Neural cell (in vitro differentiated cells): ENCODE measurements at regions not wholly inside any gene's neighbourhood (a gene's known extent, or its start where the extent isn't known, plus 50 kb on each side); places are given as distances from the start of the nearest gene placed in this dataset.

Experiments used
- H2AFZ ChIP-seq: fragments of 200-600, 300-800 bp; sonication (generic), shearing (Covaris generic); 2 replicates; pipeline ENCODE4 v1.6.0; 2014; ENCODE audit warnings: low read depth, mild to moderate bottlenecking, antibody characterized with exemption, low read length, moderate library complexity
- H3F3A ChIP-seq: fragments of 200-600 bp; shearing (Covaris generic); 2 replicates; pipeline ENCODE4 v1.6.1; 2016; ENCODE audit warnings: mild to moderate bottlenecking, moderate library complexity, mixed read lengths, antibody characterized with exemption, low read length; ENCODE audit not compliant: insufficient read depth, poor library complexity, severe bottlenecking
- H3K27ac ChIP-seq: fragments of 200-600, 300-800 bp; sonication (generic), shearing (Covaris generic); 2 replicates; pipeline ENCODE4 v1.5.1; 2014; ENCODE audit warnings: mild to moderate bottlenecking, low read length, moderate library complexity
- H3K27me3 ChIP-seq: fragments of 300-800, 200-600 bp; sonication (generic), shearing (Covaris generic); 2 replicates; pipeline ENCODE4 v1.6.0; 2014; ENCODE audit warnings: mild to moderate bottlenecking, low read depth, low read length, moderate library complexity; ENCODE audit not compliant: insufficient read depth
- H3K36me3 ChIP-seq: fragments of 300-800, 200-600 bp; sonication (generic), shearing (Covaris generic); 2 replicates; pipeline ENCODE4 v1.5.1; 2014; ENCODE audit warnings: mild to moderate bottlenecking, antibody characterized with exemption, low read length, moderate library complexity; ENCODE audit not compliant: insufficient read depth
- H3K4me2 ChIP-seq: fragments of 300-800, 200-600 bp; sonication (generic), shearing (Covaris generic); 2 replicates; pipeline ENCODE4 v1.6.0; 2014; ENCODE audit warnings: mild to moderate bottlenecking, low read length
- H3K4me3 ChIP-seq: fragments of 300-800, 200-600 bp; sonication (generic), shearing (Covaris generic); 2 replicates; pipeline ENCODE4 v1.5.1; 2014; ENCODE audit warnings: mild to moderate bottlenecking, low read length, moderate library complexity
- H3K79me2 ChIP-seq: fragments of 200-600 bp; shearing (Covaris generic); replicated peaks from 2 replicates; pipeline ENCODE4 v1.6.0; 2014; ENCODE audit warnings: mild to moderate bottlenecking, low read length, moderate library complexity; ENCODE audit not compliant: insufficient read depth
- H3K9ac ChIP-seq: fragments of 300-800, 200-600 bp; sonication (generic), shearing (Covaris generic); 2 replicates; pipeline ENCODE4 v1.6.1; 2016; ENCODE audit warnings: mild to moderate bottlenecking, low read length, mixed read lengths
- H3K9me2 ChIP-seq: fragments of 200-600 bp; shearing (Covaris generic); 2 replicates; pipeline ENCODE4 v1.6.1; 2016; ENCODE audit warnings: mild to moderate bottlenecking, low read length, mixed read lengths; ENCODE audit not compliant: insufficient read depth
- H3K9me3 ChIP-seq: fragments of 200-600, 300-800 bp; sonication (generic), shearing (Covaris generic); 2 replicates; pipeline ENCODE4 v1.6.1; 2016; ENCODE audit warnings: mild to moderate bottlenecking, mixed run types, low read length, moderate library complexity, mixed read lengths
- H4K20me1 ChIP-seq: fragments of 200-600 bp; shearing (Covaris generic); 2 replicates; pipeline ENCODE4 v1.6.1; 2016; ENCODE audit warnings: mild to moderate bottlenecking, mixed run types; ENCODE audit not compliant: insufficient read depth
- EP300 ChIP-seq: fragments of 450-650 bp; conservative IDR thresholded peaks from 2 replicates; pipeline ENCODE4 v1.6.1; 2014; ENCODE audit warnings: antibody characterized with exemption, mild to moderate bottlenecking, moderate library complexity; ENCODE audit not compliant: poor library complexity, severe bottlenecking
- EZH2 ChIP-seq: fragments of 200-600, 300-800 bp; shearing (Covaris generic), sonication (generic); IDR thresholded peaks from 2 replicates; pipeline ENCODE4 v1.6.1; 2014; ENCODE audit warnings: antibody characterized with exemption, low read length, borderline replicate concordance, mild to moderate bottlenecking; ENCODE audit not compliant: insufficient read depth, poor library complexity, severe bottlenecking
- MXI1 ChIP-seq: fragments of 450-650 bp; conservative IDR thresholded peaks from 2 replicates; pipeline ENCODE4 v1.6.1; 2014; ENCODE audit warnings: antibody characterized with exemption, mild to moderate bottlenecking; ENCODE audit not compliant: poor library complexity, severe bottlenecking
- POLR2AphosphoS5 ChIP-seq: IDR thresholded peaks from 2 replicates; pipeline ENCODE4 v1.6.1; 2012
- RAD21 ChIP-seq: fragments of 450-650 bp; conservative IDR thresholded peaks from 2 replicates; pipeline ENCODE4 v1.6.1; 2014; ENCODE audit warnings: antibody characterized with exemption, mild to moderate bottlenecking, moderate library complexity
- SMC3 ChIP-seq: fragments of 450-650 bp; conservative IDR thresholded peaks from 2 replicates; pipeline ENCODE4 v1.6.1; 2014; ENCODE audit warnings: antibody characterized with exemption, mild to moderate bottlenecking, moderate library complexity; ENCODE audit not compliant: poor library complexity
- TAF1 ChIP-seq: IDR thresholded peaks from 2 replicates; pipeline ENCODE4 v1.6.1; 2012; ENCODE audit warnings: low read depth
- TF ChIP-seq, protein P1 (sequence below): fragments of 450-650 bp; IDR thresholded peaks from 2 replicates; pipeline ENCODE4 v1.5.1; 2014; ENCODE audit warnings: antibody characterized with exemption, mild to moderate bottlenecking, moderate library complexity; ENCODE audit not compliant: poor library complexity, severe bottlenecking
- TF ChIP-seq, protein P2 (sequence below): IDR thresholded peaks from 2 replicates; pipeline ENCODE4 v1.6.1; 2012; ENCODE audit warnings: borderline replicate concordance

DNA sequence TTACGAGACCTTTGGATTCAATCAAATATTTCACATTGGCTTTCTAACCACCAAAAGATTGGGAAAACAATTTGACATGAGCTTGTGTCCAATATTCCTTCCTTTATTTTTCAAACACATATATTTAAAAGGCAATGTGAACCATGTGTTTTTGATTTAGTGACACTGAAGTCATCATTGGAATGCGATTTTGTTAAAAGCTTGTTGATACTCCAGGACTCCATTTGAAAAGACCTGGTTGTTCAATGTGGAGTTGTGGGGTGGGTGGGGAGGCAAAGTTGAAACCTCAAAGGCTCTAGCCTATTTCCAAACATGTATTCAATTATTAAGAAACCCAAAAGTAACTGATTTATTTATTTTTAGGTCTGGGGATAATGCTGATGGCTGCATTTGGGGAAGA, 114.1 kb upstream of the TRIB2 start:
- no peak for TF ChIP-seq TAF1
- TF ChIP-seq EZH2, result no peak
- TF ChIP-seq EP300, result no peak
- TF ChIP-seq, protein P1, sequence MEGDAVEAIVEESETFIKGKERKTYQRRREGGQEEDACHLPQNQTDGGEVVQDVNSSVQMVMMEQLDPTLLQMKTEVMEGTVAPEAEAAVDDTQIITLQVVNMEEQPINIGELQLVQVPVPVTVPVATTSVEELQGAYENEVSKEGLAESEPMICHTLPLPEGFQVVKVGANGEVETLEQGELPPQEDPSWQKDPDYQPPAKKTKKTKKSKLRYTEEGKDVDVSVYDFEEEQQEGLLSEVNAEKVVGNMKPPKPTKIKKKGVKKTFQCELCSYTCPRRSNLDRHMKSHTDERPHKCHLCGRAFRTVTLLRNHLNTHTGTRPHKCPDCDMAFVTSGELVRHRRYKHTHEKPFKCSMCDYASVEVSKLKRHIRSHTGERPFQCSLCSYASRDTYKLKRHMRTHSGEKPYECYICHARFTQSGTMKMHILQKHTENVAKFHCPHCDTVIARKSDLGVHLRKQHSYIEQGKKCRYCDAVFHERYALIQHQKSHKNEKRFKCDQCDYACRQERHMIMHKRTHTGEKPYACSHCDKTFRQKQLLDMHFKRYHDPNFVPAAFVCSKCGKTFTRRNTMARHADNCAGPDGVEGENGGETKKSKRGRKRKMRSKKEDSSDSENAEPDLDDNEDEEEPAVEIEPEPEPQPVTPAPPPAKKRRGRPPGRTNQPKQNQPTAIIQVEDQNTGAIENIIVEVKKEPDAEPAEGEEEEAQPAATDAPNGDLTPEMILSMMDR, result no peak
- no peak for TF ChIP-seq RAD21
- no peak for TF ChIP-seq SMC3
- Histone ChIP-seq H3K27me3 (no peaks in the 10 kb centered on the region), H3K9me3 (no peaks in the 10 kb centered on the region), H3K9me2 (no peaks in the 10 kb centered on the region), H4K20me1 (no peaks in the 10 kb centered on the region), H3K9ac (no peak overlapping the region), H3K4me3 (no peak overlapping the region), H3F3A (no peaks in the 10 kb centered on the region), H2AFZ (no peak overlapping the region), H3K36me3 (no peaks in the 10 kb centered on the region), H3K27ac (no peak overlapping the region), H3K4me2 (no peak overlapping the region), H3K79me2 (no peaks in the 10 kb centered on the region)

DNA sequence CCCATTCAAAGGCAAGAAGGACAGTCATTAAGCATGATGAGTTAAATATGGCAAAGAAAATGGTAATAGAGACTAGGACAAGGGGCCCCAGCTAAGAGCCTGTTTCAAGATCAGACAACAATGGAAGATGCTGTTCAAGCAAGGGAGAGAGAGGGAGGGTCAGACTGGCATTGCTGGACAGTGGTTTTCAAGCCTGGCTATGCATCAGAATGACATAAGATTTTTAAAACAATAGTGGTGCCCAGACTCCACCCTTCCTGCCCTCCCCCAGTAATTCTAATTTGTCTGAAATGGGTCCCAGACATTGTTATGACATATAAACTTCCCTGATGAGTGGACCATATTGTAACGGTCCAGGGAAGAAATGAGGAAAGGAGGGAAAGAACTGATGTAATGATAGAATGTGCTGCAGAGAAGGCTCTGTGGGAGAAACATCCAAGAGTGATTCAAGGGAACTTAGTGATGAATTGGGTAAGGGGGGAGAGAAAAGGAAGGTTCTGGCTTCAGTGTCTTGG, 112.9 kb upstream of the TRIB2 start:
- Histone ChIP-seq H3K36me3 (no peaks in the 10 kb centered on the region), H3K9me2 (no peaks in the 10 kb centered on the region), H3K27me3 (no peaks in the 10 kb centered on the region), H2AFZ (no peak overlapping the region), H3K4me3 (no peak overlapping the region), H3F3A (no peaks in the 10 kb centered on the region), H4K20me1 (no peaks in the 10 kb centered on the region), H3K9ac (no peak overlapping the region), H3K79me2 (no peaks in the 10 kb centered on the region), H3K4me2 (no peak overlapping the region), H3K27ac (no peak overlapping the region), H3K9me3 (no peaks in the 10 kb centered on the region)
- TF ChIP-seq SMC3 (no peak), TAF1 (no peak), EP300 (no peak), EZH2 (no peak), RAD21 (no peak), MXI1 (no peak), POLR2AphosphoS5 (no peak)
- TF ChIP-seq, protein P2, sequence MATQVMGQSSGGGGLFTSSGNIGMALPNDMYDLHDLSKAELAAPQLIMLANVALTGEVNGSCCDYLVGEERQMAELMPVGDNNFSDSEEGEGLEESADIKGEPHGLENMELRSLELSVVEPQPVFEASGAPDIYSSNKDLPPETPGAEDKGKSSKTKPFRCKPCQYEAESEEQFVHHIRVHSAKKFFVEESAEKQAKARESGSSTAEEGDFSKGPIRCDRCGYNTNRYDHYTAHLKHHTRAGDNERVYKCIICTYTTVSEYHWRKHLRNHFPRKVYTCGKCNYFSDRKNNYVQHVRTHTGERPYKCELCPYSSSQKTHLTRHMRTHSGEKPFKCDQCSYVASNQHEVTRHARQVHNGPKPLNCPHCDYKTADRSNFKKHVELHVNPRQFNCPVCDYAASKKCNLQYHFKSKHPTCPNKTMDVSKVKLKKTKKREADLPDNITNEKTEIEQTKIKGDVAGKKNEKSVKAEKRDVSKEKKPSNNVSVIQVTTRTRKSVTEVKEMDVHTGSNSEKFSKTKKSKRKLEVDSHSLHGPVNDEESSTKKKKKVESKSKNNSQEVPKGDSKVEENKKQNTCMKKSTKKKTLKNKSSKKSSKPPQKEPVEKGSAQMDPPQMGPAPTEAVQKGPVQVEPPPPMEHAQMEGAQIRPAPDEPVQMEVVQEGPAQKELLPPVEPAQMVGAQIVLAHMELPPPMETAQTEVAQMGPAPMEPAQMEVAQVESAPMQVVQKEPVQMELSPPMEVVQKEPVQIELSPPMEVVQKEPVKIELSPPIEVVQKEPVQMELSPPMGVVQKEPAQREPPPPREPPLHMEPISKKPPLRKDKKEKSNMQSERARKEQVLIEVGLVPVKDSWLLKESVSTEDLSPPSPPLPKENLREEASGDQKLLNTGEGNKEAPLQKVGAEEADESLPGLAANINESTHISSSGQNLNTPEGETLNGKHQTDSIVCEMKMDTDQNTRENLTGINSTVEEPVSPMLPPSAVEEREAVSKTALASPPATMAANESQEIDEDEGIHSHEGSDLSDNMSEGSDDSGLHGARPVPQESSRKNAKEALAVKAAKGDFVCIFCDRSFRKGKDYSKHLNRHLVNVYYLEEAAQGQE, result no peak
- TF ChIP-seq, protein P1, result no peak
